ENCODE measurements at regions not wholly inside any gene's neighbourhood (a gene's known extent, or its start where the extent isn't known, plus 50 kb on each side); places are given as distances from the start of the nearest gene placed in this dataset.

GRCh38 chr2:19580264-19580663 is 221.8 kb upstream of the OSR1 start:
- Histone ChIP-seq H3K36me3 (ENCODE audit: control insufficient read depth in 2 of 2, insufficient read depth in 2 of 2, low read length in 1 of 2) (no peaks in the 10 kb centered on the region), H3K4me1 (ENCODE audit: control insufficient read depth, insufficient read depth, low read length) (no peaks in the 10 kb centered on the region), H3K9me3 (replicated peaks; ENCODE audit: control insufficient read depth, insufficient read depth, low read length) (no peaks in the 10 kb centered on the region), H3K4me2 (ENCODE audit: control insufficient read depth, insufficient read depth) (no peak overlapping the region), H3K4me3 (no peak overlapping the region), H2AFZ (ENCODE audit: control insufficient read depth, low read depth, low read length) (no peak overlapping the region), H3K27ac (ENCODE audit: control insufficient read depth, insufficient read depth) (no peak overlapping the region), H3K9ac (ENCODE audit: control insufficient read depth, insufficient read depth, low read length) (no peak overlapping the region), H3K79me2 (ENCODE audit: control insufficient read depth, insufficient read depth, low read length) (no peaks in the 10 kb centered on the region), H3K27me3 (replicated peaks in 1 of 2; ENCODE audit: control insufficient read depth in 2 of 2, insufficient read depth in 2 of 2, low read length in 1 of 2) (no peaks in the 10 kb centered on the region), H4K20me1 (ENCODE audit: control insufficient read depth, insufficient read depth) (no peaks in the 10 kb centered on the region)
- SMC1A ChIA-PET (ENCODE audit: uncharacterized antibody, unreplicated experiment): no interaction called here
- RAD21 ChIA-PET (ENCODE audit: unreplicated experiment): no interaction called here
- CTCF ChIA-PET: no interaction called here
- no peak for DNase-seq (ENCODE audit: low read depth, low spot score)
- POLR2A ChIA-PET: no interaction called here
- BruUV-seq (replicated peaks): no TSS peak
- in situ Hi-C loops (cut with MboI): no loop called here
- ATAC-seq: no peak
- no peak for FAIRE-seq
- TF ChIP-seq NR2F1 (conservative IDR thresholded peaks at IDR 0.05): no peak
- no peak for TF ChIP-seq YBX1 (IDR thresholded peaks at IDR 0.05)
- TF ChIP-seq CREB1 (IDR thresholded peaks at IDR 0.05; ENCODE audit: low read depth): no peak
- no peak for TF ChIP-seq BCL11A (IDR thresholded peaks at IDR 0.05; ENCODE audit: low read depth, low read length)
- intact Hi-C loops (cut with micrococcal nuclease; ENCODE audit: unreplicated experiment): no loop called here
- 0% methylated on average over 1 of the region's 1 CpG for WGBS (ENCODE audit: insufficient coverage, insufficient replicate concordance, low lambda C conversion rate, missing lambda C conversion rate)

- no peak overlapping the region for H3K4me3 ChIP-seq
- 0% methylated on average over 3 of the region's 3 CpGs for WGBS (ENCODE audit: insufficient coverage, insufficient replicate concordance, low lambda C conversion rate, missing lambda C conversion rate)
- ChIA-PET POLR2A (no interaction called here), CTCF (no interaction called here), RAD21 (ENCODE audit: unreplicated experiment) (no interaction called here), SMC1A (ENCODE audit: uncharacterized antibody, unreplicated experiment) (no interaction called here)
- H3K4me1 ChIP-seq (ENCODE audit: control insufficient read depth, insufficient read depth, low read length): no peaks in the 10 kb centered on the region
- no peak overlapping the region for H3K4me2 ChIP-seq (ENCODE audit: control insufficient read depth, insufficient read depth)
- H3K27me3 ChIP-seq (replicated peaks in 1 of 2; ENCODE audit: control insufficient read depth in 2 of 2, insufficient read depth in 2 of 2, low read length in 1 of 2): no peaks in the 10 kb centered on the region; a peak in 1 of 4 replicates
- ATAC-seq (no peak), FAIRE-seq (no peak), DNase-seq (ENCODE audit: low read depth, low spot score) (no peak)
- in situ Hi-C loops (cut with MboI) (no loop called here), intact Hi-C loops (cut with micrococcal nuclease; ENCODE audit: unreplicated experiment) (no loop called here)
- H3K27ac ChIP-seq (ENCODE audit: control insufficient read depth, insufficient read depth): no peak overlapping the region
- H3K36me3 ChIP-seq (ENCODE audit: control insufficient read depth in 2 of 2, insufficient read depth in 2 of 2, low read length in 1 of 2): no peaks in the 10 kb centered on the region
- H3K9ac ChIP-seq (ENCODE audit: control insufficient read depth, insufficient read depth, low read length): no peak overlapping the region
- no TSS peak for BruUV-seq (replicated peaks)
- no peaks in the 10 kb centered on the region for H3K9me3 ChIP-seq (replicated peaks; ENCODE audit: control insufficient read depth, insufficient read depth, low read length)
- H4K20me1 ChIP-seq (ENCODE audit: control insufficient read depth, insufficient read depth): no peaks in the 10 kb centered on the region
- H3K79me2 ChIP-seq (ENCODE audit: control insufficient read depth, insufficient read depth, low read length): no peaks in the 10 kb centered on the region
- H2AFZ ChIP-seq (ENCODE audit: control insufficient read depth, low read depth, low read length): no peak overlapping the region
- TF ChIP-seq FOXM1 (IDR thresholded peaks at IDR 0.05; ENCODE audit: low read depth, low read length): no peak
- TF ChIP-seq ZBTB33 (IDR thresholded peaks at IDR 0.05): no peak
- no peak for TF ChIP-seq ETV6 (conservative IDR thresholded peaks at IDR 0.05 in 1 of 2, IDR thresholded peaks at IDR 0.05 in 1 of 2; ENCODE audit: borderline replicate concordance in 1 of 2, low read depth in 1 of 2)
- no peak for TF ChIP-seq EP300 (IDR thresholded peaks at IDR 0.05; ENCODE audit: borderline replicate concordance in 1 of 2, control insufficient read depth in 1 of 2, low read depth in 2 of 2, low read length in 2 of 2)
- TF ChIP-seq E4F1 (IDR thresholded peaks at IDR 0.05; ENCODE audit: borderline replicate concordance, partially characterized antibody): no peak
- TF ChIP-seq MYB (IDR thresholded peaks at IDR 0.05; ENCODE audit: borderline replicate concordance, low read depth, low read length): no peak
Measured at GRCh38 chr2:19579461-19579860, 221.0 kb upstream of the OSR1 start.

Data from GM12878 (cell line).